GM23338 (cell line): ENCODE measurements at regions not wholly inside any gene's neighbourhood (a gene's known extent, or its start where the extent isn't known, plus 50 kb on each side); places are given as distances from the start of the nearest gene placed in this dataset.

Experiments
- ATAC-seq: fragments of 200-7000 bp; cut with Tn5 transposase; 3 replicates; pipeline ENCODE4 v1.9.1; 2020
- DNase-seq: peaks from one replicate; pipeline ENCODE4 v3.0.0-alpha.2; 2015; ENCODE audit warnings: low spot score
- H2AFZ ChIP-seq: fragments of 200-600 bp; sonication (generic); 2 replicates; pipeline ENCODE4 v1.8.0; 2016; ENCODE audit warnings: antibody characterized with exemption, mild to moderate bottlenecking, moderate library complexity
- H3F3A ChIP-seq: fragments of 200-600 bp; sonication (generic); replicated peaks from 2 replicates; pipeline ENCODE4 v1.8.0; 2017; ENCODE audit warnings: antibody characterized with exemption, mixed run types, low read depth
- H3K27ac ChIP-seq: fragments of 200-600 bp; sonication (generic); 2 replicates; pipeline ENCODE4 v1.6.1; 2016; ENCODE audit warnings: low read depth
- H3K27me3 ChIP-seq: fragments of 200-600 bp; sonication (generic); 2 replicates; pipeline ENCODE4 v1.8.0; 2016; ENCODE audit warnings: mild to moderate bottlenecking, mixed run types, moderate library complexity; ENCODE audit not compliant: insufficient read depth
- H3K36me3 ChIP-seq: fragments of 200-600 bp; sonication (generic); 2 replicates; pipeline ENCODE4 v1.8.0; 2016; ENCODE audit warnings: mild to moderate bottlenecking; ENCODE audit not compliant: insufficient read depth
- H3K4me1 ChIP-seq: fragments of 200-600 bp; sonication (generic); 2 replicates; pipeline ENCODE4 v1.8.0; 2016; ENCODE audit warnings: mild to moderate bottlenecking, moderate library complexity; ENCODE audit not compliant: insufficient read depth
- H3K4me2 ChIP-seq: fragments of 200-600 bp; sonication (generic); 2 replicates; pipeline ENCODE4 v1.7.1; 2017; ENCODE audit warnings: mixed run types
- H3K4me3 ChIP-seq: fragments of 200-600 bp; sonication (generic); 2 replicates; pipeline ENCODE4 v1.6.1; 2016; ENCODE audit warnings: mixed run types
- H3K79me2 ChIP-seq: fragments of 200-600 bp; sonication (generic); replicated peaks from 2 replicates; pipeline ENCODE4 v1.8.0; 2017; ENCODE audit warnings: mild to moderate bottlenecking; ENCODE audit not compliant: insufficient read depth
- H3K9me2 ChIP-seq: fragments of 200-600 bp; sonication (generic); 2 replicates; pipeline ENCODE4 v1.8.0; 2017; ENCODE audit not compliant: insufficient read depth
- H4K20me1 ChIP-seq: fragments of 200-600 bp; sonication (generic); replicated peaks from 2 replicates; pipeline ENCODE4 v1.8.0; 2017; ENCODE audit warnings: mild to moderate bottlenecking; ENCODE audit not compliant: insufficient read depth
- H3K27ac Mint-ChIP-seq: 2 replicates; pipeline ENCODE4 v1.8.0; 2020; ENCODE audit warnings: inconsistent platforms, mild to moderate bottlenecking, moderate library complexity, mixed read lengths
- H3K27me3 Mint-ChIP-seq: 3 replicates; pipeline ENCODE4 v1.8.0; 2022; ENCODE audit warnings: low read depth, mild to moderate bottlenecking, moderate library complexity, mixed read lengths, inconsistent platforms; ENCODE audit not compliant: insufficient read depth, poor library complexity
- H3K36me3 Mint-ChIP-seq: 3 replicates; pipeline ENCODE4 v1.8.0; 2021; ENCODE audit warnings: low read depth, mild to moderate bottlenecking, inconsistent platforms, moderate library complexity, mixed read lengths
- H3K4me1 Mint-ChIP-seq: 3 replicates; pipeline ENCODE4 v1.8.0; 2020; ENCODE audit warnings: mild to moderate bottlenecking, inconsistent platforms, mixed read lengths
- H3K4me3 Mint-ChIP-seq: 3 replicates; pipeline ENCODE4 v1.8.0; 2021; ENCODE audit warnings: moderate library complexity, mild to moderate bottlenecking, inconsistent platforms, mixed read lengths
- H3K9me3 Mint-ChIP-seq: 3 replicates; pipeline ENCODE4 v1.8.0; 2020; ENCODE audit warnings: moderate library complexity, mild to moderate bottlenecking, inconsistent platforms, mixed read lengths
- CREB1 ChIP-seq: fragments of 250-450 bp; sonication (Bioruptor Pico); IDR thresholded peaks from 2 replicates; pipeline ENCODE4 v1.5.0; 2020; ENCODE audit warnings: low read depth, mild to moderate bottlenecking, moderate library complexity
- CTCF ChIP-seq, 2 experiments: fragments of 200-600 bp in 1 of 2; sonication (generic) in 1 of 2; conservative IDR thresholded peaks; 2 replicates each; pipeline versions ENCODE4 v1.5.1 to v1.6.1; 2016 to 2017; ENCODE audit warnings: antibody characterized with exemption in 2 of 2, low read depth in 2 of 2, mild to moderate bottlenecking in 2 of 2, moderate library complexity in 1 of 2
- ETS1 ChIP-seq: IDR thresholded peaks from 2 replicates; pipeline ENCODE4 v1.6.1; 2016; ENCODE audit warnings: antibody characterized with exemption
- EZH2 ChIP-seq: fragments of 200-600 bp; sonication (generic); IDR thresholded peaks from one replicate; pipeline ENCODE4 v1.8.0; 2017; ENCODE audit warnings: antibody characterized with exemption, mild to moderate bottlenecking, low read depth; ENCODE audit not compliant: unreplicated experiment
- EZH2phosphoT487 ChIP-seq: fragments of 200-600 bp; sonication (generic); IDR thresholded peaks from one replicate; pipeline ENCODE4 v1.8.1; 2018; ENCODE audit warnings: antibody characterized with exemption; ENCODE audit not compliant: unreplicated experiment
- JUNB ChIP-seq: IDR thresholded peaks from one replicate; pipeline ENCODE4 v1.6.1; 2016; ENCODE audit warnings: antibody characterized with exemption; ENCODE audit not compliant: unreplicated experiment
- NANOG ChIP-seq: IDR thresholded peaks from 2 replicates; pipeline ENCODE4 v1.6.1; 2016; ENCODE audit warnings: antibody characterized with exemption, borderline replicate concordance
- POLR2AphosphoS5 ChIP-seq: IDR thresholded peaks from 2 replicates; pipeline ENCODE4 v1.6.1; 2016; ENCODE audit warnings: antibody characterized with exemption, low read depth
- REST ChIP-seq: IDR thresholded peaks from one replicate; pipeline ENCODE4 v1.6.1; 2018; ENCODE audit warnings: antibody characterized with exemption; ENCODE audit not compliant: unreplicated experiment
- STAT1 ChIP-seq: IDR thresholded peaks from one replicate; pipeline ENCODE4 v1.6.1; 2016; ENCODE audit warnings: antibody characterized with exemption; ENCODE audit not compliant: unreplicated experiment
- ZNF114 ChIP-seq: fragments of 250-450 bp; sonication (Bioruptor Pico); IDR thresholded peaks from 2 replicates; pipeline ENCODE4 v1.5.0; 2020; ENCODE audit warnings: mild to moderate bottlenecking, moderate library complexity
- ZNF331 ChIP-seq: fragments of 250-450 bp; sonication (Bioruptor Pico); IDR thresholded peaks from 2 replicates; pipeline ENCODE4 v1.5.0; 2020; ENCODE audit warnings: low read depth, mild to moderate bottlenecking, moderate library complexity

DNA sequence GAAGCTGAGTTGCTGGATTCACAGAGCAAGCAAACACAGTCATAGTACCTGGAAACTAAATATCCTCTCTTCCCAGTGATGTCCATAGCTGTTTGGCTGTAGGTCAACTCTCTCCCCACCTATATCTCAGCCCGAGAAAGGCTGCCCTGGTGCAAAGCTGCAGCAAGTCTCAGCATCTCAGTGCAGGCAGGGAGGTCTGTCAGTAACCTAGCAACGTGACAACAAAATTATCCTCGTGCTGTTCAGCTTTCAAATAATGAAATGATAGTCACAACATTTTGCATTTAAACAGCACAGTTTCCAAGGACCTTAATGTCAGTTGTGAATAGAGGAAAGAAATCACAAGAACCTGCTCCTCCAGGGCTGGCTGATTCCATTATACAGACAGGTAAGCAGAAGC is 83.6 kb downstream of the CHST2 start (continued):
- no peak for TF ChIP-seq JUNB
- no peak for TF ChIP-seq POLR2AphosphoS5
- no peak for TF ChIP-seq EZH2phosphoT487
- TF ChIP-seq CTCF (conservative IDR thresholded peaks at IDR 0.05; ENCODE audit: low read depth in 2 of 2), result no peak

DNA sequence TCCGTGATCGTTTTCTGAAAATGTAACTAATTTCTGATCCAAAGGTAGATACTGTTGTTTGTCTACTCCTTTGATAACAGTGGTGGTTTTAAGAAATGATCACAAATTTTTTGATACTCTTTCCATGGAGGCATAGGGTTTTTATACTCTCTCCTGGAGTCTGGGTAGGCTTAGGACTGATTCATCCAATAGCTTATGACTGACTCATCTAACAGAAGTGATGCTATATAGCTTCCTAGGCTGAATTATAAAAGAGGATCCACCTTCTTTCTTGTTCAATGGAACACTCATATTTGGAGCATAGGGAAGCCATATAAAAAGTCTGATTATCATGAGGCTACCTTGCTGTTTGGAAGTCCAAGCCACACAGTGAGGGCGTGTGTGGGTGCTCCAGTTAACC is 84.3 kb downstream of the CHST2 start:
- ATAC-seq, result no peak
- H3K4me3 Mint-ChIP-seq, result no peak overlapping the region
- TF ChIP-seq REST (no peak), EZH2phosphoT487 (no peak), ETS1 (no peak), CTCF (conservative IDR thresholded peaks at IDR 0.05; ENCODE audit: low read depth in 2 of 2) (no peak), EZH2 (no peak), JUNB (no peak), ZNF114 (CRISPR knock-in tag) (no peak), ZNF331 (no peak), POLR2AphosphoS5 (no peak), NANOG (no peak), CREB1 (CRISPR knock-in tag) (no peak), STAT1 (no peak)

More for the DNA sequence above, 84.3 kb downstream of the CHST2 start:
- no peaks in the 10 kb centered on the region for H3K79me2 ChIP-seq
- no peak overlapping the region for H3K4me2 ChIP-seq
- H3K36me3 ChIP-seq, result no peaks in the 10 kb centered on the region
- H3K4me1 ChIP-seq, result 0 out of 2 replicates have a peak, but pooled peaks cover 3% of the 10 kb centered on the region
- peaks cover 2% of the 10 kb centered on the region for H3K27me3 Mint-ChIP-seq
- H3F3A ChIP-seq, result no peaks in the 10 kb centered on the region
- no peaks in the 10 kb centered on the region for H4K20me1 ChIP-seq
- H3K4me3 ChIP-seq, result no peak overlapping the region
- no peaks in the 10 kb centered on the region for H3K36me3 Mint-ChIP-seq
- no peak overlapping the region for H3K27ac Mint-ChIP-seq
- DNase-seq, result no peak
- no peak overlapping the region for H2AFZ ChIP-seq
- H3K9me2 ChIP-seq, result 0 out of 2 replicates have a peak, but pooled peaks cover 3% of the 10 kb centered on the region
- peaks cover 3% of the 10 kb centered on the region; the same call in 1 of the 3 replicates for H3K9me3 Mint-ChIP-seq
- no peak overlapping the region for H3K27ac ChIP-seq
- H3K27me3 ChIP-seq, result no peaks in the 10 kb centered on the region
- H3K4me1 Mint-ChIP-seq, result peaks cover 29% of the 10 kb centered on the region
